NCI-H446 (cell line): ENCODE measurements at regions not wholly inside any gene's neighbourhood (a gene's known extent, or its start where the extent isn't known, plus 50 kb on each side); places are given as distances from the start of the nearest gene placed in this dataset.
A peak's percentile ranks its signal among the peaks of the same experiment; 100 is the strongest.
"Not testable (repeated sequence)": the region's sequence is repeated elsewhere in the genome, so short reads cannot be mapped to it uniquely, and the experiment has no call there.

ENCODE experiments used
- DNase-seq, 2 experiments: peaks; one replicate each; lab custom pipeline; 2025; lab: John Stamatoyannopoulos, UW

DNA sequence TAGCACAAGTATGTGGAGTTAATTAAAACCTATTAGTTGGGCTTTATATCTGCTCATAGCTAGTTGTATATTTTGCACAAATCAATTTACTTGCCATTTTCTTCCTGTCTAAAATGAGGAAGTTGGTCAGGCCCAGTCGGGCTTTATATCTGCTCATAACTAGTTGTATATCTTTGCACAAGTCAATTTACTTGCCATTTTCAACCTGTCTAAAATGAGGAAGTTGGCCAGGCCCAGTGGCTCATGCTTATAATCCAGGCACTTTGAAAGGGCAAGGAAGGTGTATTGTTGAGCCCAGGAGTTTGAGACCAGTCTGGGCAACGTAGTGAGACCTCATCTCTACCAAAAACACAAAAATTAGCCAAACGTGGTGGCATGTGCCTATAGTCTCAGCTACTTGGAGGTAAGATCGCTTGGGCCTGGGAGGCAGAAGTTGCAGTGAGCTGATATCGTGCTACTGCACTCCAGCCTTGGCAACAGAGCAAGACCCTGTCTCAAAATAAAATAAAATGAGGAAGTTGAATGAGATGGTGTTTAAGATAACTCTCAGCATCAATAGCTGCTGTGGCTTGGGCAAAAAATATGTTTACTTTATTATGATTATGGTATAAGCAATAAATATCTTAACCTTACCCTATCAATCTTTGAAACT is 1558.6 kb upstream of the RAG2 start:
- DNase-seq = no peak

DNA sequence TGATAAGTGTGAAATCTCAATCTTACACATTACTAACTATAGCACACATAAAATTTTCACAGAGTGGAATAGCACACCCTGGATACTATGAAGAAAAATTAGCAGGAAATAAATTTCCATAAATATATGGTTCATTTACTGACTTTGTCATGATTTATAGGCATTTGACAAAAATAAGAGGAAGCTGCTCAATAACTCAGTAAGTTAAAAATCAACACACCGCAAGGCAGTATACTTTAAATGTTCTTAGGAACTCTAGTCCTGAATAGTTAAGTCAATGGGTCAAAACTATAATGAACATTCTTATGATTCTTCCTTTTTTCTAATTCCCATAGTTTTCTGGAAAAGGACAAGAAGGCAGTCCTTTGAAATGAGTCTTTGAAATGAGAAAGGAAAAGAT is 1557.8 kb upstream of the RAG2 start:
- DNase-seq = no peak

DNA sequence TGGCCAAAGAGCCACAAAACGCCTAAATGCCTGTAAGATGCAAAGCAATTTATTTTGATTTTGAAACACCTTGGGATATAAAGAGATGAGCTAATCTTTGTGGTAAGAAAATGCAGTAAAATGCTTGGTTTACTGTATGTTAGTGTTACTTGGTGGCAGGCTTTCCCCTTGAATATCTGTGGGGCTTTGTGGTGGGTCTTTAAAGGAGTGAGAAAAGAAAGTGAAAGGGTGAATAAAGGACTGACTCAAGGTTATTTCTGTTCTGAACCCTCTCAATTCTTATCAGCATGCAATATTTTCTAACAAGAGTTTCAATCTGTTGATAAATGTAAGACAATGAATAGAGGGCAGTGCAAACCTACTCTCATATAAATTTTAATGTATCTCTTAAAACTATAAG is 1555.9 kb upstream of the RAG2 start:
- no peak for DNase-seq

GRCh38 chr11:38143852-38144251 is 1545.8 kb upstream of the RAG2 start:
- no peak for DNase-seq

DNA sequence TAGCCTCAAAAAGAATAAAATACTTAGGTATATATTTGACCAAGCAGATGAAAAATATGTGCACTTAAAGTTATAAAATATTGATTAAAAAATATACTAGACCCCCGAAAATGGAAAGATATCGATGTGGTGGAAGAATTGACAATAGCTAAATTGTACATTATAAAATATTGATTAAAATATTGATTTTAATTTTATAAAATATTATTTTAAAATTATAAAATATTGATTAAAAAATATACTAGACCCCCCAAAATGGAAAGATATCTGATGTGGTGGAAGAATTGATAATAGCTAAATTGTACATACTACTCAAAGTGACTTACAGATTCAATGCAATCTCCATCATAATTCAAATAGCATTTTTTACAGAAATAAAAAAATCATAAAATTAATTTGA is 1540.9 kb upstream of the RAG2 start:
- no peak for DNase-seq

DNA sequence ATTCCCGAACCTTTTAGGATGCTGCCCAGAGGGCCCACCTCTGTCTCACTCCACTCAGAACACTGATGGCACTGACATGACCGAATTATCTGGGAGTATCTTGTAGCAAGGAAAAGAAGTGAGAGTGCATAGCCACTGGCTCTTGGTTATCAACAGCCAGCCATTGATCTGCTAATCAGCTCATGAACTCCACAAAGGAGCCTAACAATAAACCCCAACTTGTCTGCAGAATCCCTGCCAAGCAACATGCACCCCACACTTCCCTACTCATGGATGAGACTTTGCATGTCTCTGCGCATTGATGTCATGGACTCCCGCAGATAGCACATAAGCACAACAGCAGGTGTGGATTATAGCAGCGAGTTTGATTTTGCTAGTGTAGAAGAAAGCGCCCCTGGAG is 1538.9 kb upstream of the RAG2 start:
- no peak for DNase-seq

- no peak for DNase-seq
Observed at GRCh38 chr11:38131535-38131934, 1533.5 kb upstream of the RAG2 start.

GRCh38 chr11:38130976-38131375 is 1532.9 kb upstream of the RAG2 start:
- DNase-seq = no peak

DNA sequence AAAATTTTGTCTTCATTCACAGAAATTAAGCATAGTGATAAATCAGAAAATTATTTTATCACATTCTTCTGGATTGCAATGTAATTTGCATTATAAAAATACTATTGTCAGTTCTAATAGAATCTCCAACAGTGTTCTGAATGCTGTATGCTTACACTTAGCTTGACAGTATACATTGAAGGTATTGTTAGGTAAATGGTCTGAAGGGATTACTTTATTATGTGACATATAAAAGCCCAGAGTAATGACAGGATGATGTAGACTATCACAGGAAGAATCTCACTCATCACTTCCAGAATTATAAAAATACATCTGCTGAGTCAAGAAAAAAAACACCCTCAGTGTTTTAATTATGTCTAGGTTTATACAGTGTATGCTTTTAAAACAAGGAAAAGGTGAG is 1532.5 kb upstream of the RAG2 start:
- DNase-seq = no peak

DNA sequence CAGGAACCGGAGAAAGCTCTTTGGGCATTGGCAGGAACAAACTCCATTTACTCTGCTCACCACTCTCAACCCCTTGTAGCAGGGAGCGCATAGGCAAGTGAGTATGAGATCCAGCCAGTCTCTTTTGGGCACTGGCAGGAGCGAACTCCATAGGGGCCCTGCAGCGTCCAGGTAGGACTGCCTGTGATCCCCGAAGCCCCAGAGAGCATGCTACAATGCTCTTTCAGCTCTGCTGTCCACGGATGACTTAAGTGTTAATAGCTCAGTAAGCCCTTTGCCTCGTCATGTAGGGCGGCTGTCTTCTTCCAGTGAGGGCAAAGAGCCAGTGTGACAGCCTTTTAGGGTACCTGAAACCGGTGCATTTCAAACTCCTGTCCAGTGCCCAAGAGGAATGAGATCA is 1525.6 kb upstream of the RAG2 start:
- DNase-seq = no peak

- DNase-seq = not testable (repeated sequence)
Observed at GRCh38 chr11:38116616-38117015, 1518.6 kb upstream of the RAG2 start.

GRCh38 chr11:38115381-38115780 is 1517.3 kb upstream of the RAG2 start:
- not testable (repeated sequence) for DNase-seq

DNA sequence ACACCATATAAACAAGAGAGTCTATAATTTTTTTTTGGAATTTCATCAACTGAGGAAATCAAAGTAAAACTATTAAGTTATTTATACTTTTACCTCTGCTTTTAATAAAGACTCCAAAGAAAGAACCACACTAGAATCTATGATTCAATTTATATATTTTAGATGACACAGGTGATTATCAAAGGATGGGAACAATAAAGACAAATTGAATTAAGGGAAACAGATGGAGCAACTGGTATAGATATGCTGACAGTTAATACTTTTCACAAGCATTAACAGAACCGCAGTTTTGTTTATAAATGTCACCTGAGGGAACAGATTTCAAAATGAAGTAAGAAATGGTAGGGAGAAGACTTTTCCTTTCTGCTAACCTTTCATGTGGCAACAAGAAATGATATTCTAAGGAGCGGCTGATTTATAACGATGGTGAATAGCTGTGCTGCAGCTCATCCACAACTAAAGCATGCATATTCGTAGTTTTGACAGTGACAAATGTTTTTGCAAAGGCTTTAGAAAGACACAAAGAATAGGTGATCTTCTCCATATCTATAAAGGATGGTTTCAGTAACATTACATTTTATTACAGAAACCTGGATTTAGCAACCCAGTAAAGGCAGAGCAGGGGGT is 1502.9 kb upstream of the RAG2 start:
- DNase-seq = no peak

- DNase-seq = no peak
Observed at GRCh38 chr11:38095268-38095667, 1497.2 kb upstream of the RAG2 start.

GRCh38 chr11:38089726-38090125 is 1491.7 kb upstream of the RAG2 start:
- no peak for DNase-seq

DNA sequence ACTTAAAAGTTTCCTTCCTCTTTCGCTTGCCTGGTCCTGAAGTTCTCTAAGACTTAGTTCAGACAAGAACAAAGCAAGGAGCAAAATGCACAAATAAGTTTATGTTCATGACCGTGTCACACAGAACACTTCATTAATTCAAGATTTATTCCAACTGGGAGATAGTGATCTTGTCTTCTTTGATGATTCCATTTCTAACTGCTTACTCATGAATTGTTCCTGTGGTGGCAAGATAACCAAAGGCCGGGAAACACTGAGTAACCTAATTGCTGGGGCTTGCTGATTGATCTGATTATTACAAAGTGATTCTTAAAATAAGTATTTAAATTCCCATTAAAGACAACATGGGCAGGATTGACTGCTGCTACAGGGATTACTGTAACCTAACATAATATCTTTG is 1462.9 kb upstream of the RAG2 start:
- no peak for DNase-seq

DNA sequence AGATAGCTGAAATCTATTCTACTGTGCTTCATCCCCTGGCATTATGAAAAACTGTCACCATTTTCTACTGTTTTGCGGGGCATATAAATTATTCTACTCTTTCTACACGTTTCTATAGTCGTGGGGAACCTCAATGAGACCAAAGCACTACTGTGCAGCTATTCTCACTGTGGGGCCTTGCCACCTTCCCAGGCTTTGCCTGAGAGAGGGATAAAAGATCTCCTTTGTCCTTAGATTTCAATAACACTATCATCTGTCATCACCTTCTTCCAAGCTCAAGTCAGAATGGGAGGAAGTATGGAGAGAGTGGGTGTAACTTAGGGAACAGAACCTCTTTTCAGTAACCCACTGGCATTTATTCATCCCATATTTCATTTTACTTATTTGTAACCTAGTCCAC is 1462.1 kb upstream of the RAG2 start:
- DNase-seq = no peak

GRCh38 chr11:38046571-38047135 is 1448.6 kb upstream of the RAG2 start:
- no peak for DNase-seq

GRCh38 chr11:38043060-38043459 is 1445.0 kb upstream of the RAG2 start:
- DNase-seq = no peak

- DNase-seq = no peak
Observed at GRCh38 chr11:38038777-38039176, 1440.7 kb upstream of the RAG2 start.

- no peak for DNase-seq
Observed at GRCh38 chr11:38019072-38019775, 1421.2 kb upstream of the RAG2 start.

DNA sequence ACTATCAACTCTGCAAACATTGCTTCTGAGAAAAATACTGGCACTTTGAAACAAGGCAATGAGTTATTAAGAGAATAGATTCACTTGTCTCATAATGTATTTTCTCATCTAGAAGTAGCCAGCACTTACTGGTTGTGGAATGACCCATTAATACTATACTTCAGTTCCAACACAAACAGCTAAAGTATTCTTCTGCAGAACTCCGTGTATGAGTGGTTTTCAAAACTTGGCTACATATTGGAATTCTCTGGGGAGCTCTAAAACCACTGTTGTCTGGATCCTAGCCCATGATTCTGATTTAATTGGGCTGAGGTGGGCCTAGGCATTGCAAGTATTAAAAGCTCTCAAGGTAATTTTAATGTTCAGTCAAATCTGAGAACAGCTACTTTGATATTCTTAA is 1416.4 kb upstream of the RAG2 start:
- DNase-seq = peak; percentile 12 to 57

GRCh38 chr11:38013157-38013556 is 1415.1 kb upstream of the RAG2 start:
- no peak for DNase-seq
